NCI-H2081 treated with DMSO at 0.1 percent for 48 hours (cell line): ENCODE measurements at regions not wholly inside any gene's neighbourhood (a gene's known extent, or its start where the extent isn't known, plus 50 kb on each side); places are given as distances from the start of the nearest gene placed in this dataset.

ENCODE experiments used
- DNase-seq: peaks from one replicate; lab custom pipeline; 2025; lab: John Stamatoyannopoulos, UW

DNA sequence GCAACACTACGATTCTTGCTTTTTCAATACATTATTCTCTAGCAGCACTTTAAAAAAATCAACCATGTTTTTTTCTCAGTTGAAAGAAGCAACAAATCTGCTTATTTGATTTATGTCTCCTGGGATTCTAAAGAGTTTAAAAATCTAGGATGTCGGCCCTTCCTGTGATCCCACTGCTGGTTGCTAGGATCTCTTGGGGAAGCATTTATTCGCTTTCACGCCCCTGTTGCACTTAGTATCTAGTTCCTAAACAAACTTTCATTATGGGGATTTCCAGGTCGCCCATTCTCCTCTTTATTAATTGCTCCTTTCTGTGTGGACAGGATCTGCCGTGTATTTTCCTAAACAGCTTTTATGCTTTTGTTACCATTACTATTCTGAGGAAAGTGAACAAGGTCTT is 313.5 kb downstream of the AGTPBP1 start:
- DNase-seq, result no peak

DNA sequence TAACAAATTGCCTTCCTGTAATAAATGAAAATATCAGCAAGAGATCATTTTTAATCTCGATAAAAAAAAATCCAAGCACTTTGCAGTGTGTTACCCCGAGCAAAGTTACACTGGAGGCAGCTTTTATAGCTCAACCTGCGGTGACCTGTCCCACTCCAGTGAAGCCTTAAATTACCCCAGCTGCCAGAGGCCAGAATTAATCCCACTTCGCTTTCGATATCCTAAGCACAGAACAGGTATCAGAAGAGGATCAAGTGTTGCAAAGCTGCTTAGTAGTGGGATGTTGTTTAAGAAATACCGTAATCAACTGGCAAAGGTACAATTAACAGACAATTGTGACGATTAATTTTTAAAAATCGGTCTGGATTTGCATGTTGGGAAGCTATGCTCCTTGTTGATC is 314.0 kb downstream of the AGTPBP1 start:
- no peak for DNase-seq

GRCh38 chr9:85425153-85425611 is 316.6 kb downstream of the AGTPBP1 start:
- DNase-seq, result peak; percentile 38

GRCh38 chr9:85423422-85423821 is 318.3 kb downstream of the AGTPBP1 start:
- no peak for DNase-seq

DNA sequence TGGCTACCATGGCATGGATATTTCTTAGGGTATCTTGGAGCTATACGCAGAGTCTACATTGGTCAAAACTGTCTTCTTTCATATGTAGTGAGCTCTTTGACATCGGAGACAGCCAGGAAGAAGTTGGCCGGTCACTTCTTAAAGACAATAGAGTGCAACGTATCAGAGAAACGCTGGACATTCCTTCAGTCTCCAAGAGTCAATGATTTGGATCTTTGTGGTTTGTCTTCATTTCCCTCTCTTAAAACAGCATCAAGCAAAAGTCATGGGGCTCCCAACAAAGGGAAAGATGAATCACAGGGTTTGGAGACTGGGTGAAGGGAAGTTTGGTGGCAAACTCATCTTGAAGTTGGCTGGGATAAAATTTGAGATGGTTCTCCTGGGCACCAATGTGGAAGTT is 320.1 kb downstream of the AGTPBP1 start:
- DNase-seq, result no peak

- DNase-seq, result no peak
Observed at GRCh38 chr9:85420750-85421149, 321.0 kb downstream of the AGTPBP1 start.

GRCh38 chr9:85417674-85418073 is 324.1 kb downstream of the AGTPBP1 start:
- DNase-seq, result no peak

GRCh38 chr9:85416715-85417114 is 325.0 kb downstream of the AGTPBP1 start:
- no peak for DNase-seq

GRCh38 chr9:85414390-85414789 is 327.4 kb downstream of the AGTPBP1 start:
- DNase-seq, result no peak

DNA sequence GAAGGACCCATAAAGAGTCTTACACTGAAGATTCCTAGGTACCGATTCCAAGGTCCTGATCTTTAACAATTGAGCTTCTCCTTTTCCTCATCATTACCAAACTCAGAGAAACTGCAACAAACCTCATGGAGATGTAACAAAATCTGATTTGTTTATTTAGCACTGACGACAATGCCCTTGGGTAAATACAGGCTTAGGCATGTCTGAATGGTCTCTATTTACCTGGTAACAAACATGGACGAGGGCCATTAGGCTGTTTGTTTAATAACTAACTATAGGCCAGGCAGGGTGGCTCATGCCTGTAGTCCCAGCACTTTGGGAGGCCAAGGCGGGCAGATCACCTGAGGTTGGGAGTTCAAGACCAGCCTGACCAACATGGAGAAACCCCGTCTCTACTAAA is 333.3 kb downstream of the AGTPBP1 start:
- DNase-seq, result no peak

DNA sequence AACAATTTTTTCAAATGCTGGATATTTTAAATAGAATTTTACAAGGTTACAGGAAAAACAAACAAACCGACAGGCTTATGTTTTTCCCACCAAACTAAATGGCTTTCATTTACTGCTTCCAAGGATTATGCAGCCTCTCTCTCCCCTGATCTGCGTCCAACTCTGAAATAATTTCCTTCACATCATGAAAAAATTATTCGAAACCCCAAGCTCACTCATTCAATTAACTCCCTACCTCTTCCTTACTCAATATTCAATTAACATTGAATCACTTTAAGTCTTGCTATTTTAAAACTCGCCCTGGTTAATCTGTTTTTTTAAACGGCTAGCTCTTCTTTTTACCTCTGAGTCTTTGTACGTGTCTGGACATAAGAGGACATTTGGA is 336.2 kb downstream of the AGTPBP1 start:
- DNase-seq, result no peak

DNA sequence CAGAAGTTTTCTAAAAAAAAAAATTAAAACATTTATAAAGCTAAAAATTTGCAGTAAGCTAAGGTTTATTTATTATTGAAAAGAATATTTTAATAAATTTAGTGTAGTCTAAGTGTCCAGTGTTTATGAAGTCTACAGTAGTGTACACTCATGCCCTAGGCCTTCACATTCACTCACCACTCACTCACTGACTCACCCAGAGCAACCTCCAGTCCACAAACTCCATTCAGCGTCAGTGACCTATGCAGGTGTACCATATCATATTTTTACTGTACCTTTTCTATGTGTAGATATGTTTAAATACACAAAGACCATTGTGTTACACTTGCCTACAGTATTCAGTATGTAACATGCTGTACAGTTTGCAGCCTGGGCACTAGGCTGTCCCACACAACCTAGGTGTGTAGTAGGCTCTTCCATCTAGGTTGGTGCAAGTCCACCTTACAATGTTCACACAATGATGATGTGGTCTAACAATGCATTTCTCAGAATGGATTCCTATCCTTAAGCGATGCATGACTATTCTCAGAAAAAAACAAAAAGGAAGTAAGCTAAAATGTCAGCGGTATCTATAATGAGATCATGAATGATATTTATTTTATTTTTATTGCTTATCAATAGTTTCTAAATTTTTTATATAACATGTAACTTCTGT is 336.7 kb downstream of the AGTPBP1 start:
- no peak for DNase-seq

DNA sequence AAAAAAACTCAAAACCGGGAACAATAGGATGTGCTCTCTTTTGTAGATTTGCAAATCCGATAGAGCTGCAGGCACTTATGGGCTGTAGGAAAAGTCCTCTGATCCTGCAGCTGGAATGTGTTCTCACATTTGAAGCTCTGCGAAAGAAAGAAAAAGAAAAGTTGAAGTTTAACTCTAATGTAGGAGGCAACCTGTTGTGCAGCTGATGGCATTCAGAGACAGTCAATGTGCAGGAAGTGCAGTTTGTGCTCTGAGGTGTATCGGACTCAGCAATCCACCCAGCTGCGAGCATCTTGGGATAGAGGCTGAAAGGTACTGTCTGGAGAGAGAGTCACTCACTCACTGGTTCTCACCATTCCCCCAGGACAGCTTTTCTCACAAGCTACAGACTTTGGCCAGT is 339.2 kb downstream of the AGTPBP1 start:
- no peak for DNase-seq

GRCh38 chr9:85401998-85402397 is 339.8 kb downstream of the AGTPBP1 start:
- DNase-seq, result no peak

DNA sequence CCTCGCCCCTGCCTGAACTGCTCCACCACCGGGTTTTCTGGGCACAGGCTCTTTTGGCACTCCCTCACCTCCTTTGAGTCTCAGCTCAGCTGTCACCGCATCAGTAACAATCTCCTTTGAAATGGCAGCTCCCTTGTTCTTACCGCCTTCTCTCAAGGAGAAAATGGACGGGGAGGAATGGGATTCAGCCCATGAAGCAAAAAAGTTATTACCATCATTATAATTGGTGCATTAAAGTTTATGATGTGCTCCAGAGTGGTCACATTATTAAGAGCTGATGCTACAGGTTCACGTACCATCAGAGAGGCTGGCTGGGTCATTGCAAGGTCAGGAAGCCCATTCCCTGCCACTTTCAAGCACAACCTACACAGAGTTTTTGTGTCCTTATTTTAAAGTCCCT is 344.7 kb downstream of the AGTPBP1 start:
- no peak for DNase-seq

GRCh38 chr9:85392260-85392659 is 349.5 kb downstream of the AGTPBP1 start:
- DNase-seq, result no peak

GRCh38 chr9:85377731-85378289 is 363.9 kb downstream of the AGTPBP1 start:
- no peak for DNase-seq

DNA sequence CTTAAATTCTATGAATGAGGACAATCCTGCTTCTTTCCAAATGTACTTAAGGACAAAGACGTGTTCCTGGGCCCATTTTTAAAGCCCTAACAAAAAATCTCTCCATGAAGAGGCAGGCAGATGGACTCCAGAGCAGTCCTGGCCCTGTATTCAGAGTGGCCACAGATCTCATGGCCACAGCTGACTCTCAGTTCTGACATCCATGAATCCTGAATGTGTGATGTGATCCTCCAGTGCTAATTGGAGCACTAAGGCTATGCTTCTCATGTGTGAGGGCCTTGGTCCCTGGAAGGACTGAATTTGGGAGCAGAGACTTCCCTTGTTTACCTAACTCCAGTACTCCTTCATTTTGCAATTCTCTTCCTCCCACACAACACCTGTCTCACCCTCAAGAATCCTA is 373.0 kb downstream of the AGTPBP1 start:
- DNase-seq, result no peak

DNA sequence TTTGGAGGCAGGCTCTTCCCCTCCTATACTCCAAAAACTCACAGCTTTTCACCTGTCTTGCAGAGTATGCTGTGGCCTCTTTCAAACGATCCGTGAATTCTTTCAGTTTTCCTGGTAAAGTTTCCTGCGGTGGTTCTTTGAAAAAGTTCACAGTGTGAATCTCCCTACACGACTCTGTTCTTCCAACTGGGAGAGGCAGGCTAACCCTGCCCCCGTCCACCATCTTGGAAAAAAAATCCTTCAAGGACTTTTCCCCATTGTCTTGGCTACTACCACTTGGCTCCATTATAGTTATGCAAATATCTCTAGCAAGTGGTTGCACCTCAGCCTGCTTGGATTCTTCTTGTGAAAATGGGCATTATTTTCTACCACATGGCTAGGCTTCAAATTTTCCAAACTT is 382.6 kb downstream of the AGTPBP1 start:
- DNase-seq, result no peak

DNA sequence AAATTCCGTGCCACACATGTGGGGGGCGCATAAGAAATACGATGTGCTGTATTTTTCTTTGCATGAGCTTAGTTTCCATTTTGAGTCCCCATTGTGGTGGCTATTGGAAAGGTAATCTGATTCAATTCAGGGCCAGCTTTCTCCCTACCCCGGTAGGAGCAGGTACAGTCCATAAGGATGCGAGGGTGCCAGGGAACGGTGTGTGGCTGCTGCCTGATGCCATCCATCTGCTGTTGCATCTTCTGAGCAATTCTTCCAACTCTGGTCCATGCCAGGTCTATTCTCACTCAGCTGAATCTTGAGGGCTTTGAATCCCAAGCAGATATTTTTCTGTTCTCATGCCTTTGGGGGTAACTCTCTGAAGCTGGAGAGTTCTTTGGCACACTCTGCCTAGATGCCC is 392.7 kb downstream of the AGTPBP1 start:
- no peak for DNase-seq

DNA sequence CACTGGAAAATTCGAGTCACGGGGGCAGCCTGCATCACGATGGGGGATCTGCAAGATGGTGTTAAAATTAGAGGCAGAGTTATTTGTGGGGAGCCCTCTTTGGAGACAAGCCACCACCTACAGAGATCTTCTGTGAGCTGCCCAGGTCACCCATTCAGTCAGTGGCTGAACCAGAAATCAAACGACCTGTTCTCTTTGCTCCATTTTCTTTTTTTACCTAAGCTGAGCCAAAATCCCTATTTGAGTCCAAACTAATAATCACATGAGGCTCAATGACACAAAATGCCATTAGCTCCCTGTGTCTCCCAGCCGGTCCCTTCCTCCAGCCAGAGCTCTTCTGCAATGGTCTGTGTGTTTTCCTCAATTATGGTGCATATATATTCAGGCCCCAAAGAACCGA is 394.2 kb downstream of the AGTPBP1 start:
- DNase-seq, result no peak

GRCh38 chr9:85344901-85345300 is 396.9 kb downstream of the AGTPBP1 start:
- DNase-seq, result no peak

DNA sequence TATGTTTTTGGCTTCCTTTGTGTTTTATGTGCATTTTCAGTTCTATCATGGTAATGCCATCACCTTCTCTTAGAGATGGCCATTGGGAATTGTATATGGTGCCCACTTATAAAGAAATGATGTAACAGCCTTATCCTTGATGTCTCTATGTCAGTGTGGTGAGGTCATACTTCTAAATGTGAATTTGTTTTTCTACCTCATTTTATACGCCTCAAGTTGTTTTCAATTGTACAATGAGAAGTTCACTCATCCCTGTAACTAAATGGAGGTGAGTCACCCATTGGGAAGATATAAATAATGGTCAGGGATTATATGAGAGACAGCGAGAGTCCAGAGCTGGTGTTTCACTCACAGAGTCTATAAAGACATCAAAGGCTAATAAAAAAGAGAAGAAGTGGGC is 402.4 kb downstream of the AGTPBP1 start:
- no peak for DNase-seq

- DNase-seq, result no peak
Observed at GRCh38 chr9:85334228-85334627, 407.5 kb downstream of the AGTPBP1 start.
